Thyroid gland (tissue), 4 donors: ENCODE measurements at regions not wholly inside any gene's neighbourhood (a gene's known extent, or its start where the extent isn't known, plus 50 kb on each side); places are given as distances from the start of the nearest gene placed in this dataset.

Source experiments
- POLR2A ChIP-seq, 2 donors: fragments of 450-650 bp; IDR thresholded peaks; one replicate each; pipeline ENCODE4 v1.6.1; 2017; ENCODE audit warnings: antibody characterized with exemption in 2 of 2, mild to moderate bottlenecking in 2 of 2, moderate library complexity in 1 of 2
- TF ChIP-seq, protein P1 (sequence below), 6 experiments: fragments of 200-600 bp in 3 of 6; fragments of 450-650 bp in 3 of 6; sonication (generic) in 3 of 6; IDR thresholded peaks; one replicate each; pipeline ENCODE4 v1.5.1; 2016 to 2019; ENCODE audit warnings: antibody characterized with exemption in 6 of 6, mild to moderate bottlenecking in 2 of 6, inconsistent platforms in 1 of 6, moderate library complexity in 1 of 6

DNA sequence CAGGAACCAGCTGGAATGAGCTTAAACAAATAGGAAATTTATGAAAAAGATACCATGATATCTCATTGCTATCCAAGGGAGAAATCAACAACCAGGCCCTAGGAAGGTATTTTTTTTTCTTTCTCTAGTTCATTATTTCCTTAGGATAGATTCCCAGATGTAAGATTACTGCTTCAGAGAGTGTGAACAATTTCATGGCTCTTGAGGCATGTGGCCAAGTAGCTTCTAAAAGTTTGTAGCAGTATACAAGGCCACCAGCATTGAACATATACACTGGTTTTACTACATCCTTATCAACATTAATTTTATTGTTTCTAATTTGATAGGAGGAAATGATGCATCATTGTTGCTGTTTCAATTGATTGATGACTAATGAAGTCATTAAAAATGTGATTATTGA, 201.2 kb downstream of the SREK1 start:
- TF ChIP-seq, protein P1, sequence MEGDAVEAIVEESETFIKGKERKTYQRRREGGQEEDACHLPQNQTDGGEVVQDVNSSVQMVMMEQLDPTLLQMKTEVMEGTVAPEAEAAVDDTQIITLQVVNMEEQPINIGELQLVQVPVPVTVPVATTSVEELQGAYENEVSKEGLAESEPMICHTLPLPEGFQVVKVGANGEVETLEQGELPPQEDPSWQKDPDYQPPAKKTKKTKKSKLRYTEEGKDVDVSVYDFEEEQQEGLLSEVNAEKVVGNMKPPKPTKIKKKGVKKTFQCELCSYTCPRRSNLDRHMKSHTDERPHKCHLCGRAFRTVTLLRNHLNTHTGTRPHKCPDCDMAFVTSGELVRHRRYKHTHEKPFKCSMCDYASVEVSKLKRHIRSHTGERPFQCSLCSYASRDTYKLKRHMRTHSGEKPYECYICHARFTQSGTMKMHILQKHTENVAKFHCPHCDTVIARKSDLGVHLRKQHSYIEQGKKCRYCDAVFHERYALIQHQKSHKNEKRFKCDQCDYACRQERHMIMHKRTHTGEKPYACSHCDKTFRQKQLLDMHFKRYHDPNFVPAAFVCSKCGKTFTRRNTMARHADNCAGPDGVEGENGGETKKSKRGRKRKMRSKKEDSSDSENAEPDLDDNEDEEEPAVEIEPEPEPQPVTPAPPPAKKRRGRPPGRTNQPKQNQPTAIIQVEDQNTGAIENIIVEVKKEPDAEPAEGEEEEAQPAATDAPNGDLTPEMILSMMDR (IDR thresholded peaks at IDR 0.05) = no peak
- no peak for TF ChIP-seq POLR2A (IDR thresholded peaks at IDR 0.05)
